ENCODE measurements at regions not wholly inside any gene's neighbourhood (a gene's known extent, or its start where the extent isn't known, plus 50 kb on each side); places are given as distances from the start of the nearest gene placed in this dataset.
"Not testable (repeated sequence)": the region's sequence is repeated elsewhere in the genome, so short reads cannot be mapped to it uniquely, and the experiment has no call there.

GRCh38 chr5:89697581-89697980 is 712.0 kb downstream of the CETN3 start:
- no peak for DNase-seq (ENCODE audit: low read depth in 4 of 4, low spot score in 2 of 4)

- DNase-seq (ENCODE audit: low read depth in 4 of 4, low spot score in 2 of 4), result no peak
These were observed 714.2 kb downstream of the CETN3 start for GRCh38 chr5:89695371-89695770.

GRCh38 chr5:89694026-89694550 is 715.5 kb downstream of the CETN3 start:
- DNase-seq (ENCODE audit: low read depth in 4 of 4, low spot score in 2 of 4), result no peak

- no peak for DNase-seq (ENCODE audit: low read depth in 4 of 4, low spot score in 2 of 4)
These were observed 719.2 kb downstream of the CETN3 start for GRCh38 chr5:89690331-89690730.

- DNase-seq (ENCODE audit: low read depth in 4 of 4, low spot score in 2 of 4), result no peak
These were observed 723.3 kb downstream of the CETN3 start for GRCh38 chr5:89686081-89686765.

GRCh38 chr5:89676634-89677033 is 732.9 kb downstream of the CETN3 start:
- no peak for DNase-seq (ENCODE audit: low read depth in 4 of 4, low spot score in 2 of 4)

GRCh38 chr5:89673019-89673418 is 736.5 kb downstream of the CETN3 start:
- DNase-seq (ENCODE audit: low read depth in 4 of 4, low spot score in 2 of 4), result no peak

- DNase-seq (ENCODE audit: low read depth in 4 of 4, low spot score in 2 of 4), result no peak
These were observed 740.7 kb downstream of the CETN3 start for GRCh38 chr5:89668821-89669220.

- no peak for DNase-seq (ENCODE audit: low read depth in 4 of 4, low spot score in 2 of 4)
These were observed 747.1 kb downstream of the CETN3 start for GRCh38 chr5:89662499-89662898.

- no peak for DNase-seq (ENCODE audit: low read depth in 4 of 4, low spot score in 2 of 4)
These were observed 755.9 kb upstream of the MEF2C start for GRCh38 chr5:89638871-89639270.

- not testable (repeated sequence) for DNase-seq (ENCODE audit: low read depth in 4 of 4, low spot score in 2 of 4)
These were observed 751.2 kb upstream of the MEF2C start for GRCh38 chr5:89634176-89634575.

- not testable (repeated sequence) for DNase-seq (ENCODE audit: low read depth in 4 of 4, low spot score in 2 of 4)
These were observed 747.1 kb upstream of the MEF2C start for GRCh38 chr5:89630064-89630463.

GRCh38 chr5:89628876-89629635 is 746.1 kb upstream of the MEF2C start:
- DNase-seq (ENCODE audit: low read depth in 4 of 4, low spot score in 2 of 4), result no peak

- DNase-seq (ENCODE audit: low read depth in 4 of 4, low spot score in 2 of 4), result no peak
These were observed 733.0 kb upstream of the MEF2C start for GRCh38 chr5:89615839-89616518.

GRCh38 chr5:89613222-89613956 is 730.4 kb upstream of the MEF2C start:
- DNase-seq (ENCODE audit: low read depth in 4 of 4, low spot score in 2 of 4), result no peak

- no peak for DNase-seq (ENCODE audit: low read depth in 4 of 4, low spot score in 2 of 4)
These were observed 724.1 kb upstream of the MEF2C start for GRCh38 chr5:89606939-89607534.

GRCh38 chr5:89604342-89604741 is 721.4 kb upstream of the MEF2C start:
- DNase-seq (ENCODE audit: low read depth in 4 of 4, low spot score in 2 of 4), result no peak

- no peak for DNase-seq (ENCODE audit: low read depth in 4 of 4, low spot score in 2 of 4)
These were observed 718.9 kb upstream of the MEF2C start for GRCh38 chr5:89601880-89602279.

GRCh38 chr5:89597878-89598277 is 714.9 kb upstream of the MEF2C start:
- DNase-seq (ENCODE audit: low read depth in 4 of 4, low spot score in 2 of 4), result no peak

- no peak for DNase-seq (ENCODE audit: low read depth in 4 of 4, low spot score in 2 of 4)
These were observed 713.8 kb upstream of the MEF2C start for GRCh38 chr5:89596821-89597220.

All from left renal cortex interstitium (tissue), 4 donors.